ENCODE measurements at regions not wholly inside any gene's neighbourhood (a gene's known extent, or its start where the extent isn't known, plus 50 kb on each side); places are given as distances from the start of the nearest gene placed in this dataset.

- TF ChIP-seq POLR2AphosphoS5 (IDR thresholded peaks at IDR 0.05) (no peak), CTCF (IDR thresholded peaks at IDR 0.05) (no peak), POLR2A (IDR thresholded peaks at IDR 0.05) (no peak)
Observed at GRCh38 chr3:67318162-67318561, 320.1 kb downstream of the KBTBD8 start.

All from breast epithelium (tissue), 3 donors.